ENCODE measurements at regions not wholly inside any gene's neighbourhood (a gene's known extent, or its start where the extent isn't known, plus 50 kb on each side); places are given as distances from the start of the nearest gene placed in this dataset.

DNA sequence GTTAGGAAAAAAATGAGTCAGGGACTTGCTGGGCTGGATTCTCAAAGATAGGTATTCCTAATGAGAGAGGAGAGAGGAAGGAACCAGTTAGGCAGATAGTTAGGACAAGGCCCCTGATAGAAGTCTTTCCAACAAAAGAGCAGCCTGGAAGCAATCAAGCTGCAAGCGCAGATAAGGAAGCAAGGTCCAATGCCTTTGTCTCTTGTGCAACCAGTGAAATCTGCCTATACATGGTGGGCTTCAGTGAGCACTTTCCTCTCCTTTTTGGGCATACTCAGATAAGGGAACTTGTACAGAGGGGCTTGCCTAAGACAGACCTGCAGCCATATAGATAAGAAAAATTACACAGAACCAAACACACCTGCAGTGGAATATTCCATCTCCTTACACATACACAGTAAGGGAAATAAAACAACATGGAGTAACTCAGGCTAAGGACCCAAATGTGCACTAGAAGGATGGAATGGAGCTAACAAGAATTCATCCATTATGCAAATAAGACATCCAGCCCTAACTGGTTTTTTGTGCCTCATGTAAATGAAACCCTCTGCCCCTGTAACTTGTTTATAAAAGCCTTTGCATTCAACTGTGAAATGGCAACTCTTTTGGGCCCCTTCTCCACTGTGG lies 68.8 kb downstream of the PCDH18 start:
- no peak for TF ChIP-seq TCF7L2 (IDR thresholded peaks at IDR 0.05; ENCODE audit: low read depth, low read length)
- TF ChIP-seq, protein P1, sequence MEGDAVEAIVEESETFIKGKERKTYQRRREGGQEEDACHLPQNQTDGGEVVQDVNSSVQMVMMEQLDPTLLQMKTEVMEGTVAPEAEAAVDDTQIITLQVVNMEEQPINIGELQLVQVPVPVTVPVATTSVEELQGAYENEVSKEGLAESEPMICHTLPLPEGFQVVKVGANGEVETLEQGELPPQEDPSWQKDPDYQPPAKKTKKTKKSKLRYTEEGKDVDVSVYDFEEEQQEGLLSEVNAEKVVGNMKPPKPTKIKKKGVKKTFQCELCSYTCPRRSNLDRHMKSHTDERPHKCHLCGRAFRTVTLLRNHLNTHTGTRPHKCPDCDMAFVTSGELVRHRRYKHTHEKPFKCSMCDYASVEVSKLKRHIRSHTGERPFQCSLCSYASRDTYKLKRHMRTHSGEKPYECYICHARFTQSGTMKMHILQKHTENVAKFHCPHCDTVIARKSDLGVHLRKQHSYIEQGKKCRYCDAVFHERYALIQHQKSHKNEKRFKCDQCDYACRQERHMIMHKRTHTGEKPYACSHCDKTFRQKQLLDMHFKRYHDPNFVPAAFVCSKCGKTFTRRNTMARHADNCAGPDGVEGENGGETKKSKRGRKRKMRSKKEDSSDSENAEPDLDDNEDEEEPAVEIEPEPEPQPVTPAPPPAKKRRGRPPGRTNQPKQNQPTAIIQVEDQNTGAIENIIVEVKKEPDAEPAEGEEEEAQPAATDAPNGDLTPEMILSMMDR (IDR thresholded peaks at IDR 0.05): no peak

Measured in Panc1 (cell line).